SJSA1 (cell line): ENCODE measurements at regions not wholly inside any gene's neighbourhood (a gene's known extent, or its start where the extent isn't known, plus 50 kb on each side); places are given as distances from the start of the nearest gene placed in this dataset.
"Not testable (repeated sequence)": the region's sequence is repeated elsewhere in the genome, so short reads cannot be mapped to it uniquely, and the experiment has no call there.

ENCODE experiments used
- DNase-seq, 2 experiments: peaks; one replicate each; pipeline ENCODE4 v3.0.0-alpha.2; 2015 to 2020; ENCODE audit warnings: low spot score in 2 of 2, low read depth in 1 of 2
- H3K27ac ChIP-seq: fragments of 250-450 bp; sonication (Bioruptor Pico); 2 replicates; pipeline ENCODE4 v1.5.1; 2020; ENCODE audit warnings: mild to moderate bottlenecking, moderate library complexity
- H3K27me3 ChIP-seq: fragments of 250-450 bp; sonication (Bioruptor Pico); replicated peaks from 2 replicates; pipeline ENCODE4 v1.5.1; 2020; ENCODE audit warnings: mild to moderate bottlenecking, moderate library complexity
- H3K36me3 ChIP-seq: fragments of 250-450 bp; sonication (Bioruptor Pico); 2 replicates; pipeline ENCODE4 v1.5.1; 2020; ENCODE audit warnings: mild to moderate bottlenecking
- H3K4me1 ChIP-seq: fragments of 250-450 bp; sonication (Bioruptor Pico); replicated peaks from 2 replicates; pipeline ENCODE4 v1.6.1; 2021; ENCODE audit warnings: mild to moderate bottlenecking
- H3K4me3 ChIP-seq: fragments of 250-450 bp; sonication (Bioruptor Pico); 2 replicates; pipeline ENCODE4 v1.5.1; 2020; ENCODE audit warnings: mild to moderate bottlenecking
- H3K9me3 ChIP-seq: fragments of 250-450 bp; sonication (Bioruptor Pico); replicated peaks from 2 replicates; pipeline ENCODE4 v1.5.1; 2020; ENCODE audit warnings: mild to moderate bottlenecking

DNA sequence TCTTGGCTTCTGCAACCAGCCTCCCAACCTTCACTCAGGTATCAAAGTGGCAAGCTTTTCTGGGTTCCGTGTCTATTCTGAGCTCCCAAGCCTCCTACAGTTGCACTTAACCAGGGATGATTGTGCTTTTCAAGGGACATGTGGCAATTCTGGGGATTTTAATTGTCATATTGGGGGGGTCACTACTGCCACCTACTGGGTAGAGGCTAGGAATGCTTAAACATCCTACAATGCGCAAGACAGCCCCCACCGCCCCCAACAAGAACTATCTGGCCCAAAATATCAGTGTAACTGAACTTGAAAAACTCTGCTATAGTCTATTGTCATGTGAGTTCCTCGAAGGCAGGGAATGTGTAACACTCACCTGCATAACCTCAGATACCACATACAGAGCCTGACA is 129.3 kb upstream of the RRN3 start:
- not testable (repeated sequence) for H3K36me3 ChIP-seq, H3K27ac ChIP-seq, H3K27me3 ChIP-seq, H3K4me3 ChIP-seq, DNase-seq, H3K9me3 ChIP-seq, H3K4me1 ChIP-seq

DNA sequence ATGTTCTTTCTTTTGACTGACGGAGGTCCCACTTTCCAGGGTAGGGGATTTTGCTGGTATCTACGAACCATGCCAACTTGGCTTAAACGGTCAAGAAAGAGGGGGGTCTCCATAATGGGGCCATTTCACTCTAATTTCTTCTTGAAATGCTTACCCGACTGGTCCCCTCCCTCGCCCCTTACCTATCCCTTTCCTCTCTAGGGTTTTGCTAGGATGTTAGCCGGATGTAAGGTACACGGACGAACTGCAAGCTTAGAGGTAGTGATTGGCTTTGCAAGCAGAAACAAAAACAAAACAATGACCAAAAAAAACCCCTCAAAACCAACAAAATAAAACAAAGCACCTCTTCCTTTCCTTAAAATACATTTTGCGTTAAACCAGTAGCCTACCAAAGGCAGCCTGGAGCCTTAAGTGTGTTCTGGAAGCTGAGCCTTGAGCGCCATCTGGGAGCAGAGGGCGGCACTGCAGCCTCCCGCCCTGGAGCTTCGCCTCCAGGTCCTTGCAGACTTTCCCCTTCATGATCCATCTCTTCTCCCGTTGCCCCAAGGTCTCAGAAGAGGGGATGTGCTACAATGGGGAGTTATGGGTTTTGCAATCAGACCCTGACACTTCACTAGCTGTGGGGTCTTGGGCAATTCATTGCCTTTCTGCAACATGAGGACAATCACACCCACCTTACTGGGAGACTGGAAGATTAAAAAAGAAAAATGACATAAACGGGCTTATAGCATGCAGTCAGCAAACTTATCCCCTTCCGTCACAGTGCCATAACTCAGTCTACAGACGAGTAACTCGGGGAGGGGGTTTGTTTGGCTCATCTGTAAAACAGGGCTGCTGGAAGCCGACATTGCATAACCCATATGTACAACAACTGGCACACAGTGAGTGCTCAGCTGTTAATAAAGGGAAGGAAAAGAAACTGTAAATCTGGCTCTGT is 125.9 kb upstream of the RRN3 start:
- H3K36me3 ChIP-seq, H3K4me3 ChIP-seq, H3K9me3 ChIP-seq, H3K4me1 ChIP-seq, H3K27ac ChIP-seq, H3K27me3 ChIP-seq: not testable (repeated sequence)
- peak in 1 of 2 experiments; percentile 11 for DNase-seq

DNA sequence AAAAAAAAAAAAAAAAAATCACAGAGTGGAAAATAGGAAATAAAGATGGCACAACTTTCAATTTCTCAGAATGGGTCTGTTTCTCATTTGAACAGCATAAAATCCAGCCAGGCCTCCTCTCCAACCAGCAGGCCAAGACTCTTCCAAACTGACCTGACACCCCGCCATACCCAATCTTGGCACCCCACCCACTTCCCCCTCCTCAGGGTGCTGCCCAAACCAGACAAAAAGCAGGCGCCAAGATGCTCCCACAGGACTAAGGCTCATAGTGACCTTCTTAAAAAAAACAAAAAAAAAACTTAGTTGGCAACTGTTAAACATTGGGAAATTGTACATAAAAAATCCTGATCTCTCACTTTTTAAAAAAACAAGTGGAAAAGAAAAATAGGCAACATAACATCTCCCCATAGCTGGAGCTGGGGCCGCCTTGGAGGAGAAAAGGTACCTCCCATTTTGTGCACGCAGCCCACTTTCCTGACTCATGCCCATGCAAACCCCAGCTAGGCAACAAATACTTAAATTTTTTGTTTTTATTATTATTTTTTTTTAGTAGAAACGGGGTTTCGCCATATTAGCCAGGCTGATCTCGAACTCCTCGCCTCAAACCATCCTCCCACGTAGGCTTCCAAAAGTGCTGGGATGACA is 124.9 kb upstream of the RRN3 start:
- H3K27ac ChIP-seq, H3K4me3 ChIP-seq, DNase-seq, H3K4me1 ChIP-seq, H3K27me3 ChIP-seq, H3K36me3 ChIP-seq, H3K9me3 ChIP-seq: not testable (repeated sequence)

DNA sequence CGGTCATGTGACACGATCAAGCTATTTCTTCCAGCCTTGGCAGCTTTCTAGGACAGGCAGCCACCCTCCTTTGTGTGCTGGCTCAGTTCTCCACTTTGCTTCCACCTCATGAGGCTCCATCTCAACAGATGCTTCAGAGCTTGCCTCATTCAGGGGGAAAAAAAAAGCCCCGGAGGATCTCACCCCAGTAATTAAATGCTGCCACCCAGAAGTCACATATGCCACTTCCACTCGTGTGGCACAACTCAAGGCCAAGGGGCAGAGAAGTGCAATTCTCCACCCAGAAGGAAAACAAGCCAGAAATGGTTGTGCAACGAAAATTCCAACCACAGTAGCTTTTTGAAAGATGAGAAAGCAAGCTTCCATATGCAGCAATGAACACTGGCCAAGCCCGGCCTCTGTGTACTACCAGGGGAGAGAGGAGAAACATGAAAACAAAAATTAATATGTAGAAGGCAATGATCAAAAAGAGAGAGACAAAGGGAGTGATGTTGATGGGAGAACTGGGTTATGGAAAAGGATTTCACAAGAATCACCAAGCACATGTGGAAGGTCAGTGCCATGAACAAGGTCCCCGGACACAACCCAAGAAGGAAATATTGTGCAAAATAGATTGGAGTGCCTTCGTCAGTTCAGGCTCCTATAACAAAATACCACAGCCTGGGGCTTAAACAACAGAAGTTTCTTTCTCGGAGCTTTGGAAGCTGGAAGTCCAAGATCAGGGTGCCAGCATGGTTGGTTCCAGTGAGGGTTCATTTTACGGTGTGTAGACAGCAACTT is 113.3 kb upstream of the RRN3 start:
- H3K27me3 ChIP-seq, DNase-seq, H3K4me3 ChIP-seq, H3K27ac ChIP-seq, H3K4me1 ChIP-seq, H3K36me3 ChIP-seq, H3K9me3 ChIP-seq: not testable (repeated sequence)

DNA sequence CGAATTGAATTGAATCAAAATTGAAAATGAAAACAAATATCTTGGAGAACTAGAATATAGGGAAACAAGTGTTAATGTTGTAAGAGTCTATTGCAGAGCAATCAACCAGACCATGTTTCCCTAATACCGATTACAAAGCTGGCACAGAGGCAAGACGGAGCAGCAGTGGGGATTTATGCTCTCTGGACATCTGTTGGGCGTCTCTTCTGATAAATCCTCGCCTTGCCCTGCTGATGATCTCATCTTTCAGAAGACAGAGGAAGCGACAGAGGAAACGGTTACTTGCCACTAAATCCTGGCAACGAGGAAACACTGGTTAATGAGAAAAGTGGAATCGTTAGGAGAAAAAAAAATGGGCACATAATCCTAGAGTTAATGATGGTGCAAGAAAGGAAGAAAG is 112.4 kb upstream of the RRN3 start:
- not testable (repeated sequence) for H3K4me1 ChIP-seq, H3K9me3 ChIP-seq, H3K4me3 ChIP-seq, DNase-seq, H3K27me3 ChIP-seq, H3K27ac ChIP-seq, H3K36me3 ChIP-seq

DNA sequence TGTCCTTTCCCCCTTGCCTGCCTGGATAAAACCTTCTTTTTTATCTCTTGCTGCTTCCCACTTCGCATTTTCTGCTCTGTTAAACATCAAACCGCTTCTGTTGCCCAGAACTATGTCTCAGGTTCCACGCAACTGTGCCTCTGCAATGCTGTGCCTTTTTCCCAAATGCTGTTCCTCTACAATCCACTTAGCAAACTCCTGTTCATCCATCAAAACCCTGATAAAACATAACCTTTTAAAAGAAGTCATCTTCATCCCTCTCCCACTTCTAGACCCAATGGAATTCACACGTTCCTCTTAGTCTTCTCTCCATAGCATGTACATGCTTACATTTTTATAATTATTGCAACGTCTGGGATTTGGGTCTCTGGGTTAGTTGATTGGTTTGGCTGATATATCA is 111.9 kb upstream of the RRN3 start:
- H3K9me3 ChIP-seq, H3K36me3 ChIP-seq, H3K4me3 ChIP-seq, H3K27me3 ChIP-seq, DNase-seq, H3K27ac ChIP-seq, H3K4me1 ChIP-seq: not testable (repeated sequence)

DNA sequence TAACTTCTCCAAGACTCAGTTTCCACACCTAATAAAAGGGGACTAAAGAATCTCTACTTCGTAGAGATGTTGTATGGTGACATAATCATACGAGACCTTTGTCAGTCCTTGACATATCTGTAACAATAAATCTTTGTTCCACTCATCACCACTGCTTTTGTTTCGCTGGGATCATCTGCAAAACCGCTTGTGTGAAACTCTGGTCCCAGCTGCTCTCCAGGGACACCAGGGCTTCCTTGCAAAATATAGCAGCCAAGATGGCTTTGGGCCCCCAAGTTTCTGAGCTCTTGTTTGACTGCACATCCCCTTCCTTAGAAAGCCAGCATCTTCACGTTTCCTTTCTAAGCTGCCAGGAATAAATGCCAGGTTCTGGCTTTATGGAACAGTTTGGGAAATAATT is 110.5 kb upstream of the RRN3 start:
- H3K27me3 ChIP-seq, H3K4me1 ChIP-seq, H3K36me3 ChIP-seq, DNase-seq, H3K27ac ChIP-seq, H3K9me3 ChIP-seq, H3K4me3 ChIP-seq: not testable (repeated sequence)

DNA sequence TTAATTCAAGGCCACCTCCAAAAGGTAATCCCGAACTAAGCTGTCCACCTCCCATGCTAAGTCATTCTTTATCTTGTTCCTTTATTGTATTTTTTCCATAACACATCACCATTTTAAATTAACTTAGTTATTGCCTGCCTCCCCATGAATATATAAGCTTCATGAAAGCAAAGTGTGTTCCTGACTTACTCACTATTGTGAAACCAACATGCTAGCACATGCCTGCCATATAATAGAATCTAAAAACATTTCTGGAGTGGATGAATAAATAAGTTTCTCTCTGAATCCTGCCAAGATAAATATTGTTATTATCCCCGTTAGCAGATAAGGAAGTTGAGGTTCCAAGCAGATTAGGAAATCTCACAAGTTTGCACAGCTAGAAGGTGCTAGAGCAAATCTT is 98.7 kb upstream of the RRN3 start:
- DNase-seq, H3K27ac ChIP-seq, H3K27me3 ChIP-seq, H3K4me1 ChIP-seq, H3K4me3 ChIP-seq, H3K9me3 ChIP-seq, H3K36me3 ChIP-seq: not testable (repeated sequence)

DNA sequence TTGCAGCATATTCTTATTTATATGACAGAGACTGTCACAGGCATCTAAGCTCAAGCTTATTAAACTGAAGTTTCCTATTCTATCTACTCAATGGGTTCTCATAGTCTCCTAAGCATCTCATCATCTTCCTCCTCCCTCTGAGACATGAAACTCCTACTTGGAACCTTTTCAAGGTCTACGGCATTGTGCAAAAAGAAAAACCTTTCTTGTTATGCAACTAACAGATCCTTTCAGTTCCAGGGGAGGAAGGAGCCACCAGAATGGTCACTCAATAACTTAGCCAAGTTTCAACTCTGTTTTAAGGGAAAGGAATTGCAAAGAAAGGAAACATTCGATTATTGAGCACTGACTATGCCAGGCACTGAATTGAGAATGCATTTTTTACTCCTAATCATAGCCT is 98.1 kb upstream of the RRN3 start:
- DNase-seq, H3K36me3 ChIP-seq, H3K9me3 ChIP-seq, H3K4me3 ChIP-seq, H3K27ac ChIP-seq, H3K4me1 ChIP-seq, H3K27me3 ChIP-seq: not testable (repeated sequence)

DNA sequence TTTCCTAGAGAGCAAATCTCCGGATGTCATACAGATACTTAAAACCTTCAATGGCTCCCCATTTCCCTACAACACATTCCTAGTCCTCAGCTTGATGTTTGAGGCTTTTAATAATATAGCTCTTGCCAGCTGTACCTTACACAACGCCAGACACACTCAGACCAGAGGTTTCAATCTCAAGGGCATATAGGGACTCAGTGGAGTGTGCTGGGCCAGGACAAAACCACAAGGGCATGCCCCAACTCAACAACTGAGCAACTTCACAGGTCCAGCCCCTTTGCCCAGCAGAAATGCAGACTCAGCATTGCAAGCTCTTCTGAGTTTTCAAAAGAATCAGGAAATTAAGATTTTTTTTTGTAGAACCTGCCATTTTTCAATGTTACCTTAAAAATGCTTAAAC is 95.4 kb upstream of the RRN3 start:
- H3K27me3 ChIP-seq, H3K4me3 ChIP-seq: not testable (repeated sequence)

More for the DNA sequence above, 95.4 kb upstream of the RRN3 start:
- not testable (repeated sequence) for DNase-seq, H3K27ac ChIP-seq, H3K36me3 ChIP-seq, H3K9me3 ChIP-seq, H3K4me1 ChIP-seq
